Esophagus squamous epithelium (tissue), 5 donors: ENCODE measurements at regions not wholly inside any gene's neighbourhood (a gene's known extent, or its start where the extent isn't known, plus 50 kb on each side); places are given as distances from the start of the nearest gene placed in this dataset.

Experiments used
- DNase-seq: peaks from one replicate; lab custom pipeline; 2025; lab: John Stamatoyannopoulos, UW
- H3K27ac ChIP-seq, 4 donors: fragments of 200-600 bp; sonication (generic); one replicate each; pipeline ENCODE4 v1.5.1; 2016 to 2019; ENCODE audit warnings: mild to moderate bottlenecking in 1 of 4
- H3K27me3 ChIP-seq, 4 donors: fragments of 200-600 bp; sonication (generic); 1 replicate in 3 of 4; 2 replicates in 1 of 4; pipeline versions ENCODE4 v1.5.1 to v1.6.0; 2017 to 2021; ENCODE audit warnings: antibody characterized with exemption in 1 of 4
- H3K36me3 ChIP-seq, 3 donors: fragments of 200-600 bp; sonication (generic); one replicate each; pipeline ENCODE4 v1.5.1; 2016 to 2019
- H3K4me1 ChIP-seq, 3 donors: fragments of 200-600 bp; sonication (generic); one replicate each; pipeline ENCODE4 v1.5.1; 2017 to 2019
- H3K4me3 ChIP-seq, 4 donors: fragments of 200-600 bp; sonication (generic); 1 replicate in 3 of 4; 2 replicates in 1 of 4; pipeline ENCODE4 v1.5.1; 2016 to 2019; ENCODE audit warnings: mild to moderate bottlenecking in 2 of 4, moderate library complexity in 1 of 4
- H3K9me3 ChIP-seq, 3 donors: fragments of 200-600 bp; sonication (generic); one replicate each; pipeline ENCODE4 v1.5.1; 2016 to 2019
- CTCF ChIP-seq, 6 experiments: fragments of 450-650 bp in 4 of 6; fragments of 200-600 bp in 2 of 6; sonication (generic) in 2 of 6; IDR thresholded peaks; one replicate each; pipeline ENCODE4 v1.5.1; 2016 to 2019; ENCODE audit warnings: antibody characterized with exemption in 6 of 6, mild to moderate bottlenecking in 4 of 6, moderate library complexity in 4 of 6
- POLR2A ChIP-seq, 4 donors: fragments of 450-650 bp; IDR thresholded peaks; one replicate each; pipeline ENCODE4 v1.6.1; 2017; ENCODE audit warnings: antibody characterized with exemption in 4 of 4, mild to moderate bottlenecking in 4 of 4, moderate library complexity in 3 of 4
- WGBS, 2 donors: methylation state at CpG; one replicate each; pipeline ENCODE4 v1.1.5; 2018; 5-methylcytosine and 5-hydroxymethylcytosine counted together
- intact Hi-C: fragments of 100-400 bp; cut with DNase I; formaldehyde crosslinking; loops from one replicate; pipeline ENCODE4 v1.15.0; 2022
- donor health status: DM: yes; HTN: yes; CAD: no.

GRCh38 chr14:53847057-53847456, 109.6 kb downstream of the BMP4 start:
- H3K4me3 ChIP-seq, result no peak overlapping the region
- WGBS, 2 donors, result 63 to 75% methylated on average over 1 of the region's 1 CpG
- no peak overlapping the region for H3K27ac ChIP-seq
- H3K4me1 ChIP-seq, result no peaks in the 10 kb centered on the region
- H3K36me3 ChIP-seq, result no peaks in the 10 kb centered on the region
- intact Hi-C loops, result no loop called here
- no peaks in the 10 kb centered on the region for H3K27me3 ChIP-seq
- no peak for DNase-seq
- TF ChIP-seq CTCF (IDR thresholded peaks at IDR 0.05) (no peak), POLR2A (IDR thresholded peaks at IDR 0.05) (no peak)
- H3K9me3 ChIP-seq, result no peaks in the 10 kb centered on the region

- TF ChIP-seq POLR2A (IDR thresholded peaks at IDR 0.05), result no peak
- TF ChIP-seq CTCF (IDR thresholded peaks at IDR 0.05), result no peak
- Histone ChIP-seq H3K27me3 (no peaks in the 10 kb centered on the region), H3K27ac (no peak overlapping the region), H3K4me3 (no peak overlapping the region), H3K36me3 (no peaks in the 10 kb centered on the region), H3K9me3 (no peaks in the 10 kb centered on the region), H3K4me1 (no peaks in the 10 kb centered on the region)
- no peak for DNase-seq
- intact Hi-C loops, result no loop called here
- 61 to 68% methylated on average over 8 of the region's 8 CpGs for WGBS, 2 donors
Observed at GRCh38 chr14:53845813-53846693, 110.6 kb downstream of the BMP4 start.

- TF ChIP-seq POLR2A (IDR thresholded peaks at IDR 0.05), result no peak
- TF ChIP-seq CTCF (IDR thresholded peaks at IDR 0.05), result no peak
- Histone ChIP-seq H3K36me3 (no peaks in the 10 kb centered on the region), H3K27me3 (no peaks in the 10 kb centered on the region), H3K9me3 (peaks cover 0 to 2% (median 0%) of the 10 kb centered on the region in 3 donors), H3K4me3 (no peak overlapping the region), H3K4me1 (no peaks in the 10 kb centered on the region), H3K27ac (no peak overlapping the region)
- intact Hi-C loops, result no loop called here
- 56 to 60% methylated on average over 4 of the region's 4 CpGs for WGBS, 2 donors
- no peak for DNase-seq
Observed at GRCh38 chr14:53842938-53843337, 113.7 kb downstream of the BMP4 start.

GRCh38 chr14:53841109-53842099, 115.2 kb downstream of the BMP4 start:
- Histone ChIP-seq H3K9me3 (peaks cover 0 to 10% (median 0%) of the 10 kb centered on the region in 3 donors), H3K27ac (no peak overlapping the region), H3K27me3 (no peaks in the 10 kb centered on the region), H3K36me3 (no peaks in the 10 kb centered on the region), H3K4me3 (no peak overlapping the region), H3K4me1 (no peaks in the 10 kb centered on the region)
- DNase-seq, result no peak
- WGBS, 2 donors, result 61 to 76% methylated on average over 3 of the region's 3 CpGs
- intact Hi-C loops, result no loop called here
- TF ChIP-seq CTCF (IDR thresholded peaks at IDR 0.05) (no peak), POLR2A (IDR thresholded peaks at IDR 0.05) (no peak)
